HG03095 (cell line): ENCODE measurements at regions not wholly inside any gene's neighbourhood (a gene's known extent, or its start where the extent isn't known, plus 50 kb on each side); places are given as distances from the start of the nearest gene placed in this dataset.
"Not testable (repeated sequence)": the region's sequence is repeated elsewhere in the genome, so short reads cannot be mapped to it uniquely, and the experiment has no call there.

Source experiments
- ATAC-seq: cut with Tn5 transposase; IDR thresholded peaks from one replicate; pipeline ENCODE4 v1.9.1; 2021; ENCODE audit warnings: moderate library complexity; ENCODE audit not compliant: unreplicated experiment

DNA sequence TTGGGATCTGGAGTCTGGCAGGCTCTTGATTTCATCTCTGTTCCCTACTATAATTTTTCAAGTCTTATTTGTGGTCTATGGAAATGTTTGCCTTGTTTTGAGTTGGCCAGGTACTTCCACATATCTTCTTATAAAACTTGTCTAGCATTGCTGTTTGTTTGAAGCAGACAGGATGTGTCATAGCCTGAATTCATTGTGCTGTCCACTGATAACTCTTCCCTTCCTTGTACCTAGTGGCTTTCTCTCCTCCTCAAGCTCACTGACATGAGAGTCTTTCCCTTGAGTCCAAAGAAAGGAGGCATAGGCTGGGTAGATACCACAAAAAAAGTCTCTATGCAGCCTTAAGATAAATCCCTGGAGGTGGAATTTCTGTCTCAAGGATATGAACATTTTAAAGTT is 59.2 kb upstream of the FAM241A start:
- no peak for ATAC-seq

DNA sequence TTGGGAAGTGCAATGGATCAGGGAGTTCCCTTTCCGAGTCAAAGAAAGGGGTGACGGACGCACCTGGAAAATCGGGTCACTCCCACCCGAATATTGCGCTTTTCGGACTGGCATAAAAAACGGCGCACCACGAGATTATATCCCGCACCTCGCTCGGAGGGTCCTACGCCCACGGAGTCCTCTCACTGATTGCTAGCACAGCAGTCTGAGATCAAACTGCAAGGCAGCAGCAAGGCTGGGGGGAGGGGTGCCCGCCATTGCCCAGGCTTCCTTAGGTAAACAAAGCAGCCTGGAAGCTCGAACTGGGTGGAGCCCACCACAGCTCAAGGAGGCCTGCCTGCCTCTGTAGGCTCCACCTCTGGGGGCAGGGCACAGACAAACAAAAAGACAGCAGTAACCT is 58.6 kb upstream of the FAM241A start:
- not testable (repeated sequence) for ATAC-seq

DNA sequence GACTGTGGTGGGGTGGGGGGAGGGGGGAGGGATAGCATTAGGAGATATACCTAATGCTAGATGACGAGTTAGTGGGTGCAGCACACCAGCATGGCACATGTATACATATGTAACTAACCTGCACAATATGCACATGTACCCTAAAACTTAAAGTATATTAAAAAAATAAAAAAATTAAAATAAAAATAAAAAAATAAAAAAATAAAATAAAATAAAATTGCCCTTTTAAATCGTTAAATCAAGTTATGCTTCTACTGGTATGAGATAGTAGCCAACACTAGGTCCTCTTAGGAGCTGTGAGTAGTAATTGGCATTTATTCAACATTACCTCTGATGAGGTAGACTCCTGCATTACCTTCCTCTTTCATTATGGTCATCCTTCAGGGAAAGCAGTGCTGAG is 52.9 kb upstream of the FAM241A start:
- ATAC-seq, result not testable (repeated sequence)

DNA sequence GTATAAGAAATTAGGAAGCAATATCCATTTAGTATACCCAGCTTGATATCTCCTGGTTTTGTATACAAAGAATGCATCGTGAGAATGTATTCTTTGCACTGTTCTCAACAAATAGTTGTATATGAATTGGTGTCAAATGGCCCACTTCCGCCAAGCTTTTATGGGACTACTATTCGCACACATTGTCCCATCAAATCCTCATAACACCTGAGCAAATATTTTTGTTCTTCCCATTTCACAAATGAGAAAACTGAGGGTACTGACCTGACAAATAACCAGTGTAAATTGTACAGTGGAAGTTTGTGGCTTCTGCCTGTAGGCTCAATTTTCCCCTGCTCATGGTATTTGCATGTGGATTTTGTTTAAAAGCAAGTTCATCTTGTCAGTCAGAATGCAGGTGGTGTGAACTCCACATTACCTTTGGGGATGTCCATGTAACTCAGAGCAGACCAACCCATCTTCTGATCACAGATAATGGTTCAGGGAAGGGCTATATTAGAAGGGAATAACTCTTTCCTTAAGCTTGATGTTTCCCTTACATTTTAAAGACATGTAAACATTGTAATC is 51.5 kb upstream of the FAM241A start:
- no peak for ATAC-seq

DNA sequence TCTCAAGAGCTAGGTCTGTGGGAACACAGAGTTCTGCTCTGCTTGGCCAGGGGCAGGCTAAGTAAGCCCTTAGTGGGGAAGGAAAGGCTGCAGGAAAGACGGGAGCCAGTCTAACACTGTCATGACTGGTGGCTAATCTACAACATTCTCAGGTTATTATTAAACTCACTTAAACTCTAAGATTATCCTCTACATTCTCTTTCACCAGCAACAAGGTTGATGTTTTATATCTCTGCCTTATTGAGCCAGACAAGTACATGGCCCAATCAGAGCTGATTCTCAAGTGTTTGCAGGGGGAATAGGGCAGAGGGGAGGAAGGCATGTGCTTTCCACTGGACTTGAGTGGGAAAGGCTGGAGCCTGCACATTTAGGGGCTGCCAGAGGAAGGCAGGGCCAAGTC is 50.9 kb upstream of the FAM241A start:
- ATAC-seq, result no peak
